SK-N-SH (cell line): ENCODE measurements at regions not wholly inside any gene's neighbourhood (a gene's known extent, or its start where the extent isn't known, plus 50 kb on each side); places are given as distances from the start of the nearest gene placed in this dataset.

Experiments
- CTCF ChIA-PET: fragments of 300-600, 350-600 bp; formaldehyde crosslinking; extraction: SDS; loops from one replicate; lab custom pipeline; 2021; lab: Yijun Ruan, JAX
- POLR2A ChIA-PET: fragments of 350-600 bp; sonication (Branson Sonifier 250); formaldehyde crosslinking; extraction: SDS; loops from one replicate; lab custom pipeline; 2020; ENCODE audit warnings: antibody characterized with exemption, inconsistent platforms; lab: Yijun Ruan, JAX
- DNase-seq: peaks from one replicate; pipeline ENCODE4 v3.0.0; 2012
- H2AFZ ChIP-seq: fragments of 200-600 bp; sonication (generic); 2 replicates; pipeline ENCODE4 v1.8.1; 2016; ENCODE audit warnings: antibody characterized with exemption, mild to moderate bottlenecking, low read depth
- H3F3A ChIP-seq: fragments of 200-600 bp; sonication (generic); replicated peaks from 2 replicates; pipeline ENCODE3; 2016; ENCODE audit warnings: antibody characterized with exemption, mild to moderate bottlenecking; ENCODE audit not compliant: insufficient read depth
- H3K27ac ChIP-seq, 2 experiments: fragments of 200-500 bp in 1 of 2; fragments of 200-600 bp in 1 of 2; sonication (Bioruptor generic) in 1 of 2; sonication (generic), shearing (Covaris generic) in 1 of 2; 2 replicates each; pipeline versions ENCODE4 v1.5.1 to v1.6.1; 2014 to 2016; ENCODE audit warnings: low read depth in 2 of 2, inconsistent platforms in 1 of 2, low read length in 1 of 2, mild to moderate bottlenecking in 1 of 2, mixed read lengths in 1 of 2
- H3K27me3 ChIP-seq: fragments of 200-600 bp; sonication (generic), shearing (Covaris generic); 2 replicates; pipeline ENCODE4 v1.6.1; 2016; ENCODE audit warnings: mixed run types; ENCODE audit not compliant: insufficient read depth
- H3K36me3 ChIP-seq, 2 experiments: fragments of 200-500 bp in 1 of 2; fragments of 200-600 bp in 1 of 2; sonication (Bioruptor generic) in 1 of 2; sonication (generic) in 1 of 2; replicated peaks in 1 of 2; 2 replicates each; pipeline versions ENCODE3 to v1.5.1; 2014 to 2016; ENCODE audit warnings: low read length in 1 of 2, mild to moderate bottlenecking in 1 of 2; ENCODE audit not compliant: insufficient read depth in 2 of 2, control insufficient read depth in 1 of 2
- H3K4me1 ChIP-seq, 2 experiments: fragments of 200-500 bp in 1 of 2; fragments of 200-600 bp in 1 of 2; sonication (Bioruptor generic) in 1 of 2; sonication (generic), shearing (Covaris generic) in 1 of 2; 2 replicates each; pipeline versions ENCODE4 v1.5.1 to v1.6.1; 2014 to 2016; ENCODE audit warnings: low read depth in 1 of 2, low read length in 1 of 2, mixed run types in 1 of 2; ENCODE audit not compliant: insufficient read depth in 2 of 2, control insufficient read depth in 1 of 2
- H3K4me2 ChIP-seq: fragments of 200-600 bp; sonication (generic), shearing (Covaris generic); 2 replicates; pipeline ENCODE4 v1.6.1; 2017; ENCODE audit warnings: mixed run types
- H3K4me3 ChIP-seq, 2 experiments: fragments of 200-500 bp in 1 of 2; fragments of 200-600 bp in 1 of 2; sonication (Bioruptor generic) in 1 of 2; sonication (generic), shearing (Covaris generic) in 1 of 2; 2 replicates each; pipeline versions ENCODE4 v1.5.1 to v1.8.1; 2014 to 2016; ENCODE audit warnings: low read depth in 2 of 2, inconsistent platforms in 1 of 2, low read length in 1 of 2, mild to moderate bottlenecking in 1 of 2, mixed read lengths in 1 of 2, moderate library complexity in 1 of 2
- H3K79me2 ChIP-seq: fragments of 200-600 bp; sonication (generic); 2 replicates; pipeline ENCODE4 v1.8.1; 2017; ENCODE audit warnings: mild to moderate bottlenecking; ENCODE audit not compliant: insufficient read depth
- H3K9ac ChIP-seq: fragments of 200-600 bp; sonication (generic); 2 replicates; pipeline ENCODE4 v1.6.1; 2017; ENCODE audit warnings: mixed run types
- H3K9me2 ChIP-seq: fragments of 200-600 bp; sonication (generic); 2 replicates; pipeline ENCODE4 v1.6.1; 2017; ENCODE audit warnings: mixed run types
- H3K9me3 ChIP-seq: fragments of 200-600 bp; sonication (generic); 2 replicates; pipeline ENCODE4 v1.6.1; 2017; ENCODE audit warnings: mixed run types, mild to moderate bottlenecking, moderate library complexity
- H4K20me1 ChIP-seq: fragments of 200-600 bp; sonication (generic); 2 replicates; pipeline ENCODE4 v1.6.1; 2017; ENCODE audit warnings: mild to moderate bottlenecking, mixed run types; ENCODE audit not compliant: insufficient read depth
- ELF1 ChIP-seq: IDR thresholded peaks from 2 replicates; pipeline ENCODE4 v1.4.0; 2012
- EZH2phosphoT487 ChIP-seq: fragments of 200-600 bp; sonication (generic); IDR thresholded peaks from 2 replicates; pipeline ENCODE4 v1.6.1; 2017; ENCODE audit warnings: low read depth, mixed run types, mild to moderate bottlenecking, antibody characterized with exemption, moderate library complexity, borderline replicate concordance
- FOXM1 ChIP-seq: IDR thresholded peaks from 2 replicates; pipeline ENCODE4 v1.4.0; 2012; ENCODE audit warnings: low read depth, mild to moderate bottlenecking
- GABPA ChIP-seq: IDR thresholded peaks from 2 replicates; pipeline ENCODE4 v1.4.0; 2012; ENCODE audit warnings: low read depth, mild to moderate bottlenecking
- GATA2 ChIP-seq: sonication (generic); formaldehyde crosslinking; IDR thresholded peaks from 2 replicates; pipeline ENCODE4 v1.5.0; 2020; ENCODE audit warnings: mild to moderate bottlenecking, missing genetic modification reagents
- JUND ChIP-seq: IDR thresholded peaks from 2 replicates; pipeline ENCODE4 v1.4.0; 2012
- MEF2A ChIP-seq: IDR thresholded peaks from 2 replicates; pipeline ENCODE4 v1.4.0; 2012; ENCODE audit warnings: low read depth, borderline replicate concordance
- MXI1 ChIP-seq: IDR thresholded peaks from 2 replicates; pipeline ENCODE4 v1.6.1; 2012; ENCODE audit warnings: mild to moderate bottlenecking, low read depth, low read length, improper control_type of control experiment
- NFIC ChIP-seq: IDR thresholded peaks from 2 replicates; pipeline ENCODE4 v1.4.0; 2012; ENCODE audit warnings: borderline replicate concordance
- NRF1 ChIP-seq: IDR thresholded peaks from 2 replicates; pipeline ENCODE4 v1.6.1; 2012; ENCODE audit warnings: low read depth, mild to moderate bottlenecking, low read length
- POLR2AphosphoS5 ChIP-seq: IDR thresholded peaks from 2 replicates; pipeline ENCODE4 v1.6.1; 2012; ENCODE audit warnings: low read depth, low read length
- RCOR1 ChIP-seq: fragments of 150-350 bp; IDR thresholded peaks from 2 replicates; pipeline ENCODE4 v1.6.1; 2017; ENCODE audit warnings: antibody characterized with exemption, low read length
- RFX5 ChIP-seq: IDR thresholded peaks from 2 replicates; pipeline ENCODE4 v1.6.1; 2012; ENCODE audit warnings: mild to moderate bottlenecking, improper control_type of control experiment, low read length
- RXRA ChIP-seq: IDR thresholded peaks from 2 replicates; pipeline ENCODE4 v1.4.0; 2012; ENCODE audit warnings: low read depth, mild to moderate bottlenecking, borderline replicate concordance
- SIN3A ChIP-seq: IDR thresholded peaks from 2 replicates; pipeline ENCODE4 v1.6.1; 2012; ENCODE audit warnings: low read depth, mild to moderate bottlenecking, low read length, moderate library complexity, borderline replicate concordance
- SMC3 ChIP-seq: IDR thresholded peaks from 2 replicates; pipeline ENCODE4 v1.6.1; 2012; ENCODE audit warnings: low read depth, low read length, improper control_type of control experiment
- TAF1 ChIP-seq: IDR thresholded peaks from 2 replicates; pipeline ENCODE4 v1.6.1; 2012; ENCODE audit warnings: low read depth, mild to moderate bottlenecking, low read length, moderate library complexity, borderline replicate concordance
- TCF12 ChIP-seq: IDR thresholded peaks from 2 replicates; pipeline ENCODE4 v1.4.0; 2012
- WGBS: methylation state at CpG from one replicate; pipeline ENCODE4 v1.1.6; 2017; ENCODE audit warnings: low lambda C conversion rate; 5-methylcytosine and 5-hydroxymethylcytosine counted together
- TF ChIP-seq, protein P1 (sequence below): fragments of 150-350 bp; IDR thresholded peaks from 2 replicates; pipeline ENCODE4 v1.6.1; 2016; ENCODE audit warnings: mild to moderate bottlenecking, low read depth, low read length
- TF ChIP-seq, protein P2 (sequence below): IDR thresholded peaks from 2 replicates; pipeline ENCODE4 v1.4.0; 2012; ENCODE audit warnings: low read depth, borderline replicate concordance
- TF ChIP-seq, protein P3 (sequence below): IDR thresholded peaks from 2 replicates; pipeline ENCODE4 v1.4.0; 2012; ENCODE audit warnings: low read depth
- TF ChIP-seq, protein P4 (sequence below): fragments of 200-600 bp; sonication (generic); IDR thresholded peaks from 2 replicates; pipeline ENCODE4 v1.6.1; 2017; ENCODE audit warnings: antibody characterized with exemption, mild to moderate bottlenecking, moderate library complexity
- TF ChIP-seq, protein P5 (sequence below): fragments of 150-350 bp; IDR thresholded peaks from 2 replicates; pipeline ENCODE4 v1.6.1; 2017; ENCODE audit warnings: antibody characterized with exemption, low read length, low read depth, borderline replicate concordance
- TF ChIP-seq, protein P6 (sequence below): IDR thresholded peaks from 2 replicates; pipeline ENCODE4 v1.4.0; 2012; ENCODE audit warnings: low read depth, borderline replicate concordance

DNA sequence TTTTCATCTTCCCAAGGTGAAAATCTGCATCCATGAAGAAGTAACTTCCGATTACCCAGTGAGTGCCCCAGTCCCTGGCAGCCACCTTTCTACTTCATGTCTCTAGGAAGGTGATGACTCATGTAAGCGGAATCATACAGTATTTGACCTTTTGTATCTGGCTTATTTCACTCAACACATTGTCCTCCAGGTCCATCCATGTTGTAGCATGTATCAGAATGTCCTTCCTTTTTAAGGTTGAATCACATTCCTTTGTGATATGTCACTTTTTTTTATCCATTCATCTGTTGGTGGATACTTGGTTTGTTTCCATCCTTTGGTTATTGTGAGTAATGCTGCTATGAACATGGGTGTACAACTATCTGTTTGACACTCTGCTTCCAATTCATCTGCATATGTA lies 176.3 kb upstream of the CDYL start (continued):
- TF ChIP-seq TAF1 (no peak), FOXM1 (no peak), EZH2phosphoT487 (no peak)
- TF ChIP-seq, protein P1, sequence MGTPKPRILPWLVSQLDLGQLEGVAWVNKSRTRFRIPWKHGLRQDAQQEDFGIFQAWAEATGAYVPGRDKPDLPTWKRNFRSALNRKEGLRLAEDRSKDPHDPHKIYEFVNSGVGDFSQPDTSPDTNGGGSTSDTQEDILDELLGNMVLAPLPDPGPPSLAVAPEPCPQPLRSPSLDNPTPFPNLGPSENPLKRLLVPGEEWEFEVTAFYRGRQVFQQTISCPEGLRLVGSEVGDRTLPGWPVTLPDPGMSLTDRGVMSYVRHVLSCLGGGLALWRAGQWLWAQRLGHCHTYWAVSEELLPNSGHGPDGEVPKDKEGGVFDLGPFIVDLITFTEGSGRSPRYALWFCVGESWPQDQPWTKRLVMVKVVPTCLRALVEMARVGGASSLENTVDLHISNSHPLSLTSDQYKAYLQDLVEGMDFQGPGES = no peak
- TF ChIP-seq, protein P2, sequence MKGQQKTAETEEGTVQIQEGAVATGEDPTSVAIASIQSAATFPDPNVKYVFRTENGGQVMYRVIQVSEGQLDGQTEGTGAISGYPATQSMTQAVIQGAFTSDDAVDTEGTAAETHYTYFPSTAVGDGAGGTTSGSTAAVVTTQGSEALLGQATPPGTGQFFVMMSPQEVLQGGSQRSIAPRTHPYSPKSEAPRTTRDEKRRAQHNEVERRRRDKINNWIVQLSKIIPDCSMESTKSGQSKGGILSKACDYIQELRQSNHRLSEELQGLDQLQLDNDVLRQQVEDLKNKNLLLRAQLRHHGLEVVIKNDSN = no peak
- TF ChIP-seq, protein P3, sequence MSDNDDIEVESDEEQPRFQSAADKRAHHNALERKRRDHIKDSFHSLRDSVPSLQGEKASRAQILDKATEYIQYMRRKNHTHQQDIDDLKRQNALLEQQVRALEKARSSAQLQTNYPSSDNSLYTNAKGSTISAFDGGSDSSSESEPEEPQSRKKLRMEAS = no peak

DNA sequence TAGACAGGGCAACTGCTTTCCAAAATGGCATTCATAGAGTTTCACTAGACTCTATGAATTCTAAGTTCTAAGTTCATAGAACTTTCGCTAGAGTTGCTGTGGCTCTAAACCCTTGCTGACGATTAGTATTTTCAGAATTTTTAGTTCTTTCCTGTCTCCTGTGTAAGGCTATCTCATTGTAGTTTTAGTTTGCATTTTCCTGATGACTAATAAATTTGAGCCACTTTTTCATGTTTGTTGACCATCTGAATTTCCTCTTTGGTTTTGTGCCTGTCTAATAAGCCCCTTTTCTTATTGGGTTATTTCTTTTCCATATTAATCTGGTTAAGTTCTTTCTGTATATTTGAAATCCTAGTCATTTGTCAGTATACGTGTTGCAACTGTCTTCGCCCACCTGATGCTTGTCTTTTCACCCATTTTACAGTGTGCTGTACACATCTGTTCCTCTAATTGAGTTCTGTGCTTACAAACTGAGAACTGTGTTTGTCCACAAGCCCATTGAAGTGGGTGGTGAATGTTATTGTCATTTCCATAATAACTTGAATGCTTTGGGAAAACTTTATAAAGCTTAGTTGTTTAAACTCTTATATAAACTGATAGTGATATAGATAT lies 177.7 kb upstream of the CDYL start:
- H2AFZ ChIP-seq = no peak overlapping the region
- CTCF ChIA-PET = no interaction called here
- TF ChIP-seq JUND (no peak), SIN3A (no peak), MXI1 (no peak), POLR2AphosphoS5 (no peak), MEF2A (no peak), RCOR1 (no peak), RXRA (no peak), SMC3 (no peak), GABPA (no peak), ELF1 (no peak), RFX5 (no peak), NFIC (no peak), NRF1 (no peak), GATA2 (no peak), TCF12 (no peak), FOXM1 (no peak)
- TF ChIP-seq, protein P4, sequence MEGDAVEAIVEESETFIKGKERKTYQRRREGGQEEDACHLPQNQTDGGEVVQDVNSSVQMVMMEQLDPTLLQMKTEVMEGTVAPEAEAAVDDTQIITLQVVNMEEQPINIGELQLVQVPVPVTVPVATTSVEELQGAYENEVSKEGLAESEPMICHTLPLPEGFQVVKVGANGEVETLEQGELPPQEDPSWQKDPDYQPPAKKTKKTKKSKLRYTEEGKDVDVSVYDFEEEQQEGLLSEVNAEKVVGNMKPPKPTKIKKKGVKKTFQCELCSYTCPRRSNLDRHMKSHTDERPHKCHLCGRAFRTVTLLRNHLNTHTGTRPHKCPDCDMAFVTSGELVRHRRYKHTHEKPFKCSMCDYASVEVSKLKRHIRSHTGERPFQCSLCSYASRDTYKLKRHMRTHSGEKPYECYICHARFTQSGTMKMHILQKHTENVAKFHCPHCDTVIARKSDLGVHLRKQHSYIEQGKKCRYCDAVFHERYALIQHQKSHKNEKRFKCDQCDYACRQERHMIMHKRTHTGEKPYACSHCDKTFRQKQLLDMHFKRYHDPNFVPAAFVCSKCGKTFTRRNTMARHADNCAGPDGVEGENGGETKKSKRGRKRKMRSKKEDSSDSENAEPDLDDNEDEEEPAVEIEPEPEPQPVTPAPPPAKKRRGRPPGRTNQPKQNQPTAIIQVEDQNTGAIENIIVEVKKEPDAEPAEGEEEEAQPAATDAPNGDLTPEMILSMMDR = no peak
- TF ChIP-seq, protein P5, sequence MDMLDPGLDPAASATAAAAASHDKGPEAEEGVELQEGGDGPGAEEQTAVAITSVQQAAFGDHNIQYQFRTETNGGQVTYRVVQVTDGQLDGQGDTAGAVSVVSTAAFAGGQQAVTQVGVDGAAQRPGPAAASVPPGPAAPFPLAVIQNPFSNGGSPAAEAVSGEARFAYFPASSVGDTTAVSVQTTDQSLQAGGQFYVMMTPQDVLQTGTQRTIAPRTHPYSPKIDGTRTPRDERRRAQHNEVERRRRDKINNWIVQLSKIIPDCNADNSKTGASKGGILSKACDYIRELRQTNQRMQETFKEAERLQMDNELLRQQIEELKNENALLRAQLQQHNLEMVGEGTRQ = no peak
- TF ChIP-seq, protein P6, sequence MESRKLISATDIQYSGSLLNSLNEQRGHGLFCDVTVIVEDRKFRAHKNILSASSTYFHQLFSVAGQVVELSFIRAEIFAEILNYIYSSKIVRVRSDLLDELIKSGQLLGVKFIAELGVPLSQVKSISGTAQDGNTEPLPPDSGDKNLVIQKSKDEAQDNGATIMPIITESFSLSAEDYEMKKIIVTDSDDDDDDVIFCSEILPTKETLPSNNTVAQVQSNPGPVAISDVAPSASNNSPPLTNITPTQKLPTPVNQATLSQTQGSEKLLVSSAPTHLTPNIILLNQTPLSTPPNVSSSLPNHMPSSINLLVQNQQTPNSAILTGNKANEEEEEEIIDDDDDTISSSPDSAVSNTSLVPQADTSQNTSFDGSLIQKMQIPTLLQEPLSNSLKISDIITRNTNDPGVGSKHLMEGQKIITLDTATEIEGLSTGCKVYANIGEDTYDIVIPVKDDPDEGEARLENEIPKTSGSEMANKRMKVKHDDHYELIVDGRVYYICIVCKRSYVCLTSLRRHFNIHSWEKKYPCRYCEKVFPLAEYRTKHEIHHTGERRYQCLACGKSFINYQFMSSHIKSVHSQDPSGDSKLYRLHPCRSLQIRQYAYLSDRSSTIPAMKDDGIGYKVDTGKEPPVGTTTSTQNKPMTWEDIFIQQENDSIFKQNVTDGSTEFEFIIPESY = no peak
- H3K9ac ChIP-seq = no peak overlapping the region
- H3K36me3 ChIP-seq = no peaks in the 10 kb centered on the region
- DNase-seq = no peak
- H3K9me3 ChIP-seq = no peaks in the 10 kb centered on the region
- no peak overlapping the region for H3K27ac ChIP-seq
- 57% methylated on average over 4 of the region's 4 CpGs for WGBS
- H3K9me2 ChIP-seq = no peaks in the 10 kb centered on the region
- no peaks in the 10 kb centered on the region; the same call in 1 of the 2 replicates for H3K27me3 ChIP-seq
- H4K20me1 ChIP-seq = no peaks in the 10 kb centered on the region
- peaks cover 14% of the 10 kb centered on the region for H3F3A ChIP-seq
- H3K79me2 ChIP-seq = no peaks in the 10 kb centered on the region
- H3K4me3 ChIP-seq = no peak overlapping the region
- POLR2A ChIA-PET = no interaction called here
- H3K4me2 ChIP-seq = no peak overlapping the region
- peaks cover 0 to 7% of the 10 kb centered on the region in 2 experiments; a peak in 2 of 4 replicates for H3K4me1 ChIP-seq
